GM13977 (cell line): ENCODE measurements at regions not wholly inside any gene's neighbourhood (a gene's known extent, or its start where the extent isn't known, plus 50 kb on each side); places are given as distances from the start of the nearest gene placed in this dataset.
"Not testable (repeated sequence)": the region's sequence is repeated elsewhere in the genome, so short reads cannot be mapped to it uniquely, and the experiment has no call there.

ENCODE experiments used
- DNase-seq: peaks from one replicate; pipeline ENCODE4 v3.0.0; 2012; ENCODE audit warnings: low spot score
- CTCF ChIP-seq: IDR thresholded peaks from 2 replicates; pipeline ENCODE4 v1.5.1; 2012; ENCODE audit warnings: mild to moderate bottlenecking, control low read depth; ENCODE audit not compliant: insufficient read depth; ENCODE audit errors: extremely low read depth, missing control alignments
- in situ Hi-C: fragments of 300-500 bp; cut with MboI; formaldehyde crosslinking; loops from one replicate; pipeline ENCODE4 v1.12.0; 2022; ENCODE audit warnings: low sequenced_read_pairs, low pct_unique_long_range_greater_than_20kb, mixed read lengths, inconsistent platforms; ENCODE audit not compliant: unreplicated experiment

GRCh38 chr13:90592943-90593342 is 754.5 kb upstream of the MIR17HG start:
- DNase-seq, result no peak
- in situ Hi-C loops, result no loop called here
- TF ChIP-seq CTCF, result no peak

GRCh38 chr13:90594681-90595080 is 752.8 kb upstream of the MIR17HG start:
- no peak for DNase-seq
- no peak for TF ChIP-seq CTCF
- in situ Hi-C loops, result no loop called here

GRCh38 chr13:90605664-90606063 is 741.8 kb upstream of the MIR17HG start:
- TF ChIP-seq CTCF, result no peak
- no peak for DNase-seq
- in situ Hi-C loops, result no loop called here

DNA sequence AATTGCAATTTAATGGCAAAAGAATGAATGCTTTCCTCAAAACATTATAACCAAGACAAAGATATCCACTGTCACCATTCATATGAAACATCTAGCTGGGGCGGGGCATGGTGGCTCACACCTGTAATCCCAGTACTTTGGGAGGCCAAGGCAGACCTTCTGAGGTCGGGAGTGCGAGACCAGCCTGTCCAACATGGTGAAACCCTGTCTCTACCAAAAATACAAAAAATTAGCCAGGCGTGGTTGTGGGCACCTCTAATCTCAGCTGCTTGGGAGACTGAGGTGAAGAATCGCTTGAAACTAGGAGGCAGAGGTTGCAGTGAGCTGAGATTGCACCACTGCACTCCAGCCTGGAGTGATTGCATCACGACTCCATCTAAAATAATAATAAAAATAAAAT is 740.6 kb upstream of the MIR17HG start:
- in situ Hi-C loops, DNase-seq: not testable (repeated sequence)

DNA sequence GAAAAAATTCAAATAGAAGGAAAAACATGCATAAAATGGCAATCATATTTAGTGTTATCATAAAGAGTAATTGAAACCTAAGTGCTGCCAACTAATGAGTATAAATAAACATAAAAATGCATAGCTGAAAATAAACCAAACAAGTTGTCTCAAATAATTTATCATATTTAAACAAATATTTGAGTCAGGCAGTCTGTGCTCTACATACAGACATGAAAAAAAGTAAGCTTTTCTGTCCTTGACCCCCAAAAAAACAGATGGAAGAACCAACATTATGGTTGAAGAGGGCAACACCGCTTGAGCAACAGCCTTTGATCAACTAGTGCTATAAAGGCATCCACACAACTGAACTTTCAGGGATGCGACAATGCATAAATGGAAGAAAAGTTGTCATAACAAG is 735.1 kb upstream of the MIR17HG start:
- no peak for DNase-seq
- in situ Hi-C loops, result no loop called here
- TF ChIP-seq CTCF, result no peak

GRCh38 chr13:90613076-90613795 is 734.3 kb upstream of the MIR17HG start:
- in situ Hi-C loops, result no loop called here
- TF ChIP-seq CTCF, result no peak
- DNase-seq, result no peak

DNA sequence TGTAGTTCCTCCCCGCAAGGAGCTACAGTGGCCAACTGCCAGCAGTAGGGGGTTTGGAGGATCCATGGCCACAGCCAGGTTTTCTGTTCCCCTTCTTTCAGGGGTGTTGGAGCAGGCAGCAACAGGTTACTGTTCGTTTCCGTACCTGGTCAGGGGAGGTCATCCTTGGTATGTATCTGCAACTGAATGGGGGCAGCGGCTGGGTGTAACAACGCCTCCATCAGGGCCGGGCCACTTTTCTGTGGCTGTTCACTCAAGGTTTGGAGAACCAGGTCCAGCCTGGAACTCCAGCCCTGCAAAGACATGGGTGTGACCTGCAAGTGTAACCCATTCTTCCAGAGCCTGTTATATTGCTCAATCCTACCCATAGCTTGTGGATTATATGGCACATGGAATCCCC is 732.3 kb upstream of the MIR17HG start:
- in situ Hi-C loops, result no loop called here
- no peak for DNase-seq
- TF ChIP-seq CTCF, result no peak
